Upper lobe of left lung (tissue), 6 donors: ENCODE measurements at regions not wholly inside any gene's neighbourhood (a gene's known extent, or its start where the extent isn't known, plus 50 kb on each side); places are given as distances from the start of the nearest gene placed in this dataset.

ENCODE experiments used
- ATAC-seq, 2 donors: fragments of 200-7000 bp; cut with Tn5 transposase; one replicate each; pipeline ENCODE4 v1.9.1; 2022; ENCODE audit warnings: mild to moderate bottlenecking in 2 of 2, moderate library complexity in 2 of 2; ENCODE audit not compliant: low FRiP score in 2 of 2
- DNase-seq, 2 donors: peaks; one replicate each; pipeline ENCODE4 v3.0.0-alpha.2; 2019 to 2020
- H3K27ac ChIP-seq, 4 donors: fragments of 200-600 bp; sonication (generic); one replicate each; pipeline ENCODE4 v1.5.1; 2016 to 2019
- H3K27me3 ChIP-seq, 4 donors: fragments of 200-600 bp; sonication (generic); one replicate each; pipeline ENCODE4 v1.5.1; 2017 to 2019
- H3K36me3 ChIP-seq, 4 donors: fragments of 200-600 bp; sonication (generic); one replicate each; pipeline ENCODE4 v1.5.1; 2016 to 2019
- H3K4me1 ChIP-seq, 4 donors: fragments of 200-600 bp; sonication (generic); one replicate each; pipeline ENCODE4 v1.5.1; 2018 to 2019
- H3K4me3 ChIP-seq, 4 donors: fragments of 200-600 bp; sonication (generic); one replicate each; pipeline ENCODE4 v1.5.1; 2017 to 2019; ENCODE audit warnings: mild to moderate bottlenecking in 2 of 4, moderate library complexity in 1 of 4
- H3K9me3 ChIP-seq, 4 donors: fragments of 200-600 bp; sonication (generic); one replicate each; pipeline ENCODE4 v1.5.1; 2018 to 2019
- CTCF ChIP-seq, 6 experiments: fragments of 450-650 bp in 4 of 6; fragments of 200-600 bp in 2 of 6; sonication (generic) in 2 of 6; IDR thresholded peaks; one replicate each; pipeline ENCODE4 v1.5.1; 2016 to 2019; ENCODE audit warnings: antibody characterized with exemption in 6 of 6
- EP300 ChIP-seq, 4 donors: sonication (generic); formaldehyde crosslinking; IDR thresholded peaks; one replicate each; pipeline ENCODE4 v1.5.1; 2017; ENCODE audit warnings: antibody characterized with exemption in 4 of 4, control low read depth in 2 of 4
- POLR2A ChIP-seq, 4 donors: fragments of 450-650 bp; IDR thresholded peaks; one replicate each; pipeline ENCODE4 v1.5.1; 2016 to 2017; ENCODE audit warnings: antibody characterized with exemption in 4 of 4, mild to moderate bottlenecking in 2 of 4
- POLR2AphosphoS5 ChIP-seq, 2 donors: sonication (generic); formaldehyde crosslinking; IDR thresholded peaks; one replicate each; pipeline ENCODE4 v1.5.1; 2017; ENCODE audit warnings: antibody characterized with exemption in 2 of 2
- WGBS, 2 donors: methylation state at CpG; one replicate each; pipeline ENCODE4 v1.1.5; 2017 to 2018; 5-methylcytosine and 5-hydroxymethylcytosine counted together
- donor health status: DM: no; HTN: no; CAD: no; lungs with moderate emphysema.
- donor health status: DM: no; HTN: yes; CAD: no; lungs with severe emphysema.

GRCh38 chr4:148955564-148956297 is 513.5 kb upstream of the NR3C2 start:
- no peak for DNase-seq
- H3K27me3 ChIP-seq: no peaks in the 10 kb centered on the region
- TF ChIP-seq CTCF (IDR thresholded peaks at IDR 0.05) (no peak), EP300 (IDR thresholded peaks at IDR 0.05) (no peak), POLR2A (IDR thresholded peaks at IDR 0.05) (no peak), POLR2AphosphoS5 (IDR thresholded peaks at IDR 0.05) (no peak)
- no peak for ATAC-seq
- no peaks in the 10 kb centered on the region for H3K9me3 ChIP-seq
- H3K4me3 ChIP-seq: no peak overlapping the region
- no peaks in the 10 kb centered on the region for H3K4me1 ChIP-seq
- no peak overlapping the region for H3K27ac ChIP-seq
- no peaks in the 10 kb centered on the region for H3K36me3 ChIP-seq
- WGBS, 2 donors: 88 to 92% methylated on average over 1 of the region's 1 CpG

GRCh38 chr4:148954011-148954749 is 512.0 kb upstream of the NR3C2 start:
- Histone ChIP-seq H3K27ac (no peak overlapping the region), H3K27me3 (no peaks in the 10 kb centered on the region), H3K36me3 (no peaks in the 10 kb centered on the region), H3K4me1 (no peaks in the 10 kb centered on the region), H3K4me3 (no peak overlapping the region), H3K9me3 (no peaks in the 10 kb centered on the region)
- WGBS, 2 donors: 87 to 90% methylated on average over 7 of the region's 7 CpGs
- ATAC-seq (no peak), DNase-seq (no peak)
- TF ChIP-seq CTCF (IDR thresholded peaks at IDR 0.05) (no peak), EP300 (IDR thresholded peaks at IDR 0.05) (no peak), POLR2AphosphoS5 (IDR thresholded peaks at IDR 0.05) (no peak), POLR2A (IDR thresholded peaks at IDR 0.05) (no peak)

- WGBS, 2 donors: 59 to 83% methylated on average over 3 of the region's 3 CpGs
- no peaks in the 10 kb centered on the region for H3K36me3 ChIP-seq
- TF ChIP-seq CTCF (IDR thresholded peaks at IDR 0.05) (no peak), EP300 (IDR thresholded peaks at IDR 0.05) (no peak), POLR2AphosphoS5 (IDR thresholded peaks at IDR 0.05) (no peak), POLR2A (IDR thresholded peaks at IDR 0.05) (no peak)
- ATAC-seq (no peak), DNase-seq (no peak)
- H3K4me3 ChIP-seq: no peak overlapping the region
- no peak overlapping the region for H3K27ac ChIP-seq
- H3K4me1 ChIP-seq: no peaks in the 10 kb centered on the region
- H3K27me3 ChIP-seq: no peaks in the 10 kb centered on the region
- H3K9me3 ChIP-seq: no peaks in the 10 kb centered on the region
These were observed 509.1 kb upstream of the NR3C2 start for GRCh38 chr4:148951346-148951745.

- Histone ChIP-seq H3K4me3 (no peak overlapping the region), H3K9me3 (no peaks in the 10 kb centered on the region), H3K4me1 (no peaks in the 10 kb centered on the region), H3K27ac (no peak overlapping the region), H3K27me3 (no peaks in the 10 kb centered on the region), H3K36me3 (no peaks in the 10 kb centered on the region)
- TF ChIP-seq POLR2AphosphoS5 (IDR thresholded peaks at IDR 0.05): no peak
- no peak for TF ChIP-seq EP300 (IDR thresholded peaks at IDR 0.05)
- TF ChIP-seq CTCF (IDR thresholded peaks at IDR 0.05): no peak
- no peak for TF ChIP-seq POLR2A (IDR thresholded peaks at IDR 0.05)
- 82 to 91% methylated on average over 1 of the region's 1 CpG for WGBS, 2 donors
- DNase-seq (no peak), ATAC-seq (no peak)
These were observed 504.1 kb upstream of the NR3C2 start for GRCh38 chr4:148946271-148946670.
